Mucosa of gallbladder (tissue), 1 donor: ENCODE measurements at regions not wholly inside any gene's neighbourhood (a gene's known extent, or its start where the extent isn't known, plus 50 kb on each side); places are given as distances from the start of the nearest gene placed in this dataset.

Experiments used
- DNase-seq: peaks from one replicate; pipeline ENCODE4 v3.0.0-alpha.2; 2020; ENCODE audit warnings: low spot score
- donor health status: DM: no; HTN: no; CAD: no.

GRCh38 chr21:38654580-38654979 lies 151.1 kb upstream of the ETS2 start:
- no peak for DNase-seq

DNA sequence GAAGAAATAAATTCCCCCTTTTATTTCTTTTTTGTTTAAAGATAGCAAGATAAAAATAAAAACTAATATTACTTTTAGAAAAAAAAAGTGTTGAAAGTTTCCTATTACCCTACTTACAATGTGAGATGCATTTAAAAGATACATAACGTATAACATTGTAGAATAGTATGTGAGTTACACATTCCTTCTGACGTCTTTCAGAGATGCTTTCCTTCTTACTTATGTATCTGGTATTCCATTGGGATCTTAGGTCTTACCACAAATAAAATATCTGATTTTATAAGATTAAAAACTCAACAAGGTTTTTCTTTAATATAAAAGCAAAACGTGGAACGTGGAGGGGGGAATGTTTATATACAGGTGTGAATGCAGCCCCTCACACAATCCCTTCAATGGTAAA lies 147.2 kb upstream of the ETS2 start:
- no peak for DNase-seq

GRCh38 chr21:38659936-38660332 lies 145.8 kb upstream of the ETS2 start:
- DNase-seq, result no peak

- DNase-seq, result no peak
These were observed 145.2 kb upstream of the ETS2 start for GRCh38 chr21:38660333-38661196.

GRCh38 chr21:38661197-38661871 lies 144.4 kb upstream of the ETS2 start:
- DNase-seq, result no peak

GRCh38 chr21:38661889-38662568 lies 143.7 kb upstream of the ETS2 start:
- DNase-seq, result no peak

DNA sequence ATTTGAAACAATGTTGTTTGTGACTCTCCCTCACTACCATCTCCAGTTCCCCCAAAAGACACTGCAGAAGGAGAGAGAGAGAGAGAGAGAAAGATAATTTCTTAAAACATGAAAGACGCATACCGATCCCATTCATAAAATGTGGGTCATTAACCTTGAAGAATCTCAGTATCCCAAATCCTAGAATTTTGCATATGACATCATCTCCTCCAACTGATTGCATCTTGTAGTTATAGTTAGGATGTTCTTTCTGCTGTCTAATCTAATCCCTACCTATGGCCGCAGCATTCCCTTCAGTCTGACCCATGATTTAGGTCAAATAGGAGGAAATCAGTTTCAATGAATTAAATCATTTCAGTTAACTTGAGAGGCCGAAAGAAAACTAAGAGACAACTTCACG lies 142.4 kb upstream of the ETS2 start:
- no peak for DNase-seq

DNA sequence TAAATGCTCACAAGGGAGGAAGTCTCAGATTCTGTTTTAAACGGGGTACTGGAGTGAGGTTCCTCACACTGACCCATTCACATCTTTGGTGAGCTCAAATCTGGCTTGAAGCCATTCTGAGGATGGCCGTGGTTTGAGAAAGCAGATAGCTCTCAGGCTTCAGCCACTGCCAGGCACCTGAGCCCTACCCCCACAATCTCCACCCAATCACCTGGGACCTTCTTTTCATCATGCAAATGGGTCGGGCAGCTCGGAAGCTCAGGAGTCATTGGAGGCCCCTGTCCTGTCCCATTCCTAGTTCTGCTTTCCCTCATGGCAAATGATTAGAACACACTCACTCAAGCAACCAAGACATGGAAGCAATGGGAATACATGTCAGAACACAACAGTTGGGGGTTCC lies 141.4 kb upstream of the ETS2 start:
- no peak for DNase-seq

DNA sequence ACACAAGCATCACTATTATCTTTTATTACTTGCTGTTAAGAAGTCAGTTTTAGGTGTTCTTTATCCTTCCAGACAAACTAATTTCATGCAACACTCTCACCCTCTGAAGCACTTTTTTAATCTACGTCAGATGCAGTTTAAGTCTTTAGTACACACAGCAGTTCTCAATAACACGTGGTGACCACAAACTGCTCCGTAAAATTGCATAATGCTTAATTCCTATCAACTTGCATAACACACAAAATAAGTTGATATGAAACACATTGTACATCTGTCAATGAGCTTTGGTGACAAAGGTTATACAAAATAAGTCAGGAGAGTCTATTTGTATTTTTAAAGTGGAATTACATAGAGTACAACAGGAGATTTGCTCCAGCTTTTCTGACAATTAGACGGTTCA lies 140.9 kb upstream of the ETS2 start:
- no peak for DNase-seq

GRCh38 chr21:38667291-38667870 lies 138.3 kb upstream of the ETS2 start:
- no peak for DNase-seq

DNA sequence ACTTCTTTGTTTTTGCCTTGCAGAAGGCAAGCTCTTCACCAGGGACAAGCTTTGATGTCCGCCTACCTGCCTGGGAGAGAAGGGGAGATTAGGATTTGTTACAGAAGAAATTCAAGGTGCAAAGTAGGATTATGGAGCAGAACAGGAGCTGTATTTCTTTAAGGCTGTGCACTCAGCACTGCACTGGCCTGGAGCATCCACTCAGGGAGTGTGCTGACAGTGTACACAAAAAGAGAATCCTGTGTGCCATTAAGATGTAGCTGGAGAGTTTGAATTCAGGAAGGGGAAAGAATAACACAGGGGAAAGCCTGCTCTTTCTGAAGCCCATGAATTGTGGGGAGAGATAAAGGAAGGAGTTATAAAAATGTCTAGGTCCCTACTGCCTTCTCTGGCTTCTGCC lies 137.7 kb upstream of the ETS2 start:
- no peak for DNase-seq

DNA sequence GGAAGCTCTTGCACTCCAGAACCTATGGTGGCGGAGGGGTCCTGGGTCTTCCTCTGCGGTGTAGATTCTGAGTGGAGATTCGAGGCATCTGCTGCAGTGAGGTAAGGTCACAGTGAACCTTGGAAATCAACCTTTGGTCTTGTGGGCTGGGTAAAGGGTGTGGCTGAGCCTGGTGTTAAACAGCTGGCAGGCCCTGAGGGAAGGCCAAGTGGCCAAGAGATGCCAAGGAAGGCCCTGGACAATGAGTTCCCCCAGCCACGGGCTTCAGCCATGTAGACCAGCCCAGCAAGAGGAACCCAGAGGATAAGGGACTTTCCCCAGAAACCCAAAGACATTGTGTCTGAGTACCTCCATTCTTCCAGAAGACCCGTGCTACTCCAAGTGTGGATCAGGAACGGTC lies 137.2 kb upstream of the ETS2 start:
- DNase-seq, result no peak

DNA sequence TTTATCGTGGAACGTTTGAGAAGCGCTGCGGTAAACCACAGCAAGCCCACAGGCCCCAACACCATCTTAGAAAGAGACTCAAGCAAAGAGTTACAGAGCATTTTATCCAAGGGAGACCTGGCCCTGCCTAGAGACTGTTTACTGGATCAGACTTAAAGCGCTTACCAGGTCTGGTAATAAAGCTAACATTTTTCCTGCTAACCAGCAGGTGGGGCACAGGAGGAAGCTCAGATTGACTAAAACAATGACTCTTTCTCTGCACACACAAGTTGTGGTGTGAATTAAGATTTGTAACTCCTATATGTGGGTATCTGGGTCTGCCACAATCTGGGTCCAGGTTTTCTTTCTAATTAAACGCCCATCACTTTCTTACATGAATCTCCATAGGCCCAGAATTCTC lies 136.5 kb upstream of the ETS2 start:
- peak; percentile 21 for DNase-seq

DNA sequence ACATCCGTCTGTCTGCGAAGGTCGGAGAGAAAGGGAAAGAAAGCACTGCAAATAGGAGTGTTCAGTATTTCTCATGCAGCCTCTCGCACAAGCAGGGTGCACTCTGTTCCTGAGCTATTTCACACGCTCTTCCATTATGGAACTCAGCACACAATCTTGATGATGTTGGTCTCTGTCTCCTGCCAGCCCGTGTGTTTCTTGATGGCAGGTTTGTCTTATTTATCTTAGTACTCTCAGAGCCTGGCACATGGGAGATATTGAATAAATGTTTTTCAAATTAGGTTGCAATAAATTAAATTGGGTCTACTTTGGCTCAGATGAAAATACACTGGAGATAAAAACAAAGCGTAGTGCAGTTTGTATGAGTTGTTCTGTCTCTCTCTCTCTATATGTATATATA lies 134.9 kb upstream of the ETS2 start:
- no peak for DNase-seq

DNA sequence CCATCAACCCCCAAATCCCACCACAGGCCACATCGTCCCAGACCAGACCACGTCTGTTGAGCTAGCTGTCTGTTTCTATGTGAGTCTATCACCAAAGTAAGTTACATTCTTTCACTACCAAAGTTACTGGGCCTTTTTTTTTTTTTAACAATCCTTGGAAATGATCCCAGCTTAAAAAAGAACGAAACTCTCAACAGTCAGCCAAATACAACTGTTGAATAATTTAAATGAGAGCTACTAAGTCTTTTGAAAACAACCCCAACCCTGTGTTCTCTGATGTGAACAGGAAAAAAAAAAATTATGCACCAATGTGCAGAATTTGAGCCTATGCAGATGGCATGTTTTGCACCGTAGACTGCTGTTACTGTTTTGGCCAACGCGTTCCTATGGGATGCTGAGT lies 134.0 kb upstream of the ETS2 start:
- no peak for DNase-seq

DNA sequence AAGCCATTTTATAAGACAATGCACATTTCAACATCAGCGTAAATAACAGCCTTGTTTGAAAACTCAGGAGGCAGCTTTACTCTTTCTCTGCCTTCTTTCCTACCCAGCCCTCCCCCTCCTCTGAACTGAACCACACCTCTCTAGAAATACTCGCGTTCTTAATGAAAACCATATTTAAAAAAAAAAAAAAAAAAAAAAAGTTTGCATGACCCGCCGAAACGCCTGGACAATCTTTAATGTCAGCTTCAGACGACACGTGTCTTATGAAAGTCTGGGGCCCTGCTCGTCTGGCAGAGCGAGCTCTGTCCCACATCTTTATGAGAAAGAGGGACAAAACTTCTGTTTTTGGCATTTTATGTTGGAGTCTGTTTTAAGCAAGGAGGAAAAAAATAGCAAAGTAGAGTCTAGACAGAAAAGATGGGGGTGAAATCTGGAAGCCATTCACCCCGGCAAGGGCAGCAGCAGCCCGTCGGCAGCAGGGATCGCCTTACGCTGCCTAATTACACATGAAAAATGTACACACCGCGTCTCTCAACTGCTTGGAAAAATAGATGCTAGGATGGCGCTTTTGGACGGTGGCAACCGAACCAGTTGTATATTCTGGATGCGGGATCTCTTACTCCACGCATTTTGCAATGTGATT lies 130.4 kb upstream of the ETS2 start:
- no peak for DNase-seq

GRCh38 chr21:38678827-38679226 lies 126.9 kb upstream of the ETS2 start:
- no peak for DNase-seq

DNA sequence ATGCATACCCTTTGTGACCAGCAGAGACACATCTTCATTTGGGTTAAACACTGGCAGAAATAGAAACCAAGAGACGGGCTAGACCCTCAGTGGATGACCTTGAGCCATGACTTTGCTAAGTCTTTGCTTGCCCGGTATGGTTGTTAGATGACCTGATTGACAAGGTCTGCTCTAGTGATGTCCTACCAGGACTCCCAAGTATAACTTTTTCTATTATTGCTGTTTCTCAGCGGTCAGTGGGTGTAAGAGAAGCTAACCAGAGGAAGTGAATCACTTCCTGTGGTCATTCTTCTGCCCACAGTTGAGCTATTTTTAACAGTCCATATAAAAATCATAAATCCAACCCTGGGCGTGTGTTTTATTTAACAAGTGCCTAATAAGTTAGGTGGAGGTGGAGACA lies 126.2 kb upstream of the ETS2 start:
- no peak for DNase-seq

DNA sequence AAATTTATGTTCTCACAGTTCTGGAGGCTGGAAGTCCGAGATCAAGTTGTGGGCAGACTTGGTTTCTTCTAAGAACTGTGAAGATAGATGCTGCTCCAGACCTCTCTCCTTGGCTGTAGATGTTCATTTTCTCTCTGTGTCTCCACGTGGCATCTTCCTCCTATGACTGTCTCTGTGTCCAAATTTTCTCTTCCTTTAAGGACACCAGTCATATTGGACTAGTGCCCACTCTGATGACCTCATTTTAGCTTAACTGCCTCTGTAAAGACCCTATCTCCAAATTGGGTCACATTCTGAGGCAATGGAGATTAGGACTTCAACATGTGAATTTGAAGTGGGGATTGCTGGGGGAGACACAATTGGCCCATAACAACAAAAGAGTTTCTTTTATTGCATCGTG lies 125.3 kb upstream of the ETS2 start:
- no peak for DNase-seq

- no peak for DNase-seq
These were observed 122.5 kb upstream of the ETS2 start for GRCh38 chr21:38683222-38683621.

DNA sequence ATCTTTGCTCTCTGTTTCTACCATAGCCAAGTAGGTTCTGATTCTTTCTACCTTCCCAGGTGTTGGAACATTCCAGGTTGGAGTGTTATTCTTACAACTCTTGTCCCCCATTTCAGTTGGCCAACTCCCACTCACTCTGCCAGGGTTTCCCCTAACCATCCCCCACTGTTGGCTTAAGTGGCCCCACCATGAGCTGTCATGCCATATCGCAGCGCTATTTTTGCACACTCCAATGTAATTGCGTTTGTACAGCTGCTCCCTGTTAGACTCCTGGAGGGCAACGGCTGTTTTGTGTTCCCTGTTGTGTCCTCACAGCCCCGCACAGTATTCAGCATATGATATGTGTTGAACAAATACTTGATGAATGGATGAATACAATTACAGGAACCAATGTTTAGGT lies 117.7 kb upstream of the ETS2 start:
- DNase-seq, result no peak

GRCh38 chr21:38691631-38692030 lies 114.1 kb upstream of the ETS2 start:
- no peak for DNase-seq
